HEK293 (cell line): ENCODE measurements at regions not wholly inside any gene's neighbourhood (a gene's known extent, or its start where the extent isn't known, plus 50 kb on each side); places are given as distances from the start of the nearest gene placed in this dataset.

ENCODE experiments used
- CTCF ChIA-PET: fragments of 350-600 bp; formaldehyde crosslinking; extraction: SDS; loops from one replicate; lab custom pipeline; 2021; ENCODE audit warnings: antibody characterized with exemption; lab: Yijun Ruan, JAX
- POLR2A ChIA-PET: fragments of 300-600 bp; formaldehyde crosslinking; extraction: SDS; loops from one replicate; lab custom pipeline; 2020; ENCODE audit warnings: antibody characterized with exemption, inconsistent platforms; lab: Yijun Ruan, JAX
- H3K27ac ChIP-seq: fragments of 200-500 bp; sonication (Bioruptor generic); 2 replicates; pipeline ENCODE4 v1.5.1; 2014; ENCODE audit warnings: low read depth, low read length, control low read depth, inconsistent platforms; ENCODE audit errors: extremely low read depth
- H3K36me3 ChIP-seq, 2 experiments: fragments of 200-500 bp in 1 of 2; sonication (Bioruptor generic) in 1 of 2; 1 replicate in 1 of 2; 2 replicates in 1 of 2; pipeline ENCODE4 v1.5.1; 2014 to 2017; ENCODE audit warnings: inconsistent platforms in 2 of 2, low read length in 2 of 2; ENCODE audit not compliant: control insufficient read depth in 2 of 2, insufficient read depth in 1 of 2
- H3K4me1 ChIP-seq: fragments of 200-500 bp; sonication (Bioruptor generic); 2 replicates; pipeline ENCODE4 v1.5.1; 2014; ENCODE audit warnings: mild to moderate bottlenecking, low read length, inconsistent platforms; ENCODE audit not compliant: control insufficient read depth, insufficient read depth
- H3K4me3 ChIP-seq: 2 replicates; pipeline ENCODE4 v1.5.1; 2011; ENCODE audit warnings: low read depth, mild to moderate bottlenecking, control low read depth, low read length, moderate library complexity
- H3K9me3 ChIP-seq: fragments of 200-500 bp; sonication (Bioruptor generic); 2 replicates; pipeline ENCODE4 v1.5.1; 2014; ENCODE audit warnings: low read depth, low read length, inconsistent platforms; ENCODE audit not compliant: control insufficient read depth, insufficient read depth
- BCL11A ChIP-seq: fragments of 450-650 bp; formaldehyde crosslinking; IDR thresholded peaks from 2 replicates; pipeline ENCODE4 v1.5.1; 2016; ENCODE audit warnings: low read depth, missing biosample characterization, missing genetic modification characterization
- GLI2 ChIP-seq: fragments of 450-650 bp; formaldehyde crosslinking; IDR thresholded peaks from 2 replicates; pipeline ENCODE4; 2017; ENCODE audit warnings: missing biosample characterization, missing genetic modification characterization, low read depth, borderline replicate concordance
- GLI4 ChIP-seq: fragments of 450-650 bp; formaldehyde crosslinking; IDR thresholded peaks from 2 replicates; pipeline ENCODE4 v1.5.1; 2016; ENCODE audit warnings: missing biosample characterization, missing genetic modification characterization
- HOXD13 ChIP-seq: sonication (generic); formaldehyde crosslinking; IDR thresholded peaks from 2 replicates; pipeline ENCODE4 v1.8.0; 2022; ENCODE audit warnings: missing genetic modification reagents, borderline replicate concordance
- KLF9 ChIP-seq: fragments of 450-650 bp; formaldehyde crosslinking; IDR thresholded peaks from 2 replicates; pipeline ENCODE4 v1.5.1; 2016; ENCODE audit warnings: missing biosample characterization, missing genetic modification characterization, low read depth
- RBAK ChIP-seq: fragments of 450-650 bp; formaldehyde crosslinking; IDR thresholded peaks from 2 replicates; pipeline ENCODE4 v1.5.1; 2016; ENCODE audit warnings: missing biosample characterization, missing genetic modification characterization
- ZBTB1 ChIP-seq: fragments of 450-650 bp; formaldehyde crosslinking; IDR thresholded peaks from 2 replicates; pipeline ENCODE4 v1.5.1; 2016; ENCODE audit warnings: missing biosample characterization, missing genetic modification characterization
- ZBTB20 ChIP-seq: fragments of 450-650 bp; formaldehyde crosslinking; IDR thresholded peaks from 2 replicates; pipeline ENCODE4 v1.5.1; 2016; ENCODE audit warnings: missing biosample characterization, missing genetic modification characterization
- ZIC2 ChIP-seq: fragments of 450-650 bp; formaldehyde crosslinking; IDR thresholded peaks from 2 replicates; pipeline ENCODE4 v1.5.1; 2016; ENCODE audit warnings: missing biosample characterization, missing genetic modification characterization
- ZNF155 ChIP-seq: fragments of 450-650 bp; formaldehyde crosslinking; IDR thresholded peaks from 2 replicates; pipeline ENCODE4 v1.5.1; 2016; ENCODE audit warnings: missing biosample characterization, missing genetic modification characterization
- ZNF169 ChIP-seq: fragments of 450-650 bp; formaldehyde crosslinking; IDR thresholded peaks from 2 replicates; pipeline ENCODE4 v1.5.1; 2016; ENCODE audit warnings: missing biosample characterization, missing genetic modification characterization
- ZNF433 ChIP-seq: fragments of 450-650 bp; formaldehyde crosslinking; IDR thresholded peaks from 2 replicates; pipeline ENCODE4 v1.5.1; 2016; ENCODE audit warnings: missing biosample characterization, missing genetic modification characterization, low read depth
- ZNF48 ChIP-seq: fragments of 450-650 bp; formaldehyde crosslinking; IDR thresholded peaks from 2 replicates; pipeline ENCODE4 v1.5.1; 2016; ENCODE audit warnings: missing biosample characterization, missing genetic modification characterization
- ZNF510 ChIP-seq: fragments of 450-650 bp; formaldehyde crosslinking; IDR thresholded peaks from 2 replicates; pipeline ENCODE4 v1.5.1; 2018; ENCODE audit warnings: mild to moderate bottlenecking, missing genetic modification characterization, missing biosample characterization; ENCODE audit not compliant: insufficient replicate concordance
- ZNF530 ChIP-seq: fragments of 450-650 bp; formaldehyde crosslinking; IDR thresholded peaks from 2 replicates; pipeline ENCODE4 v1.5.1; 2016; ENCODE audit warnings: low read depth, missing biosample characterization, missing genetic modification characterization
- ZNF544 ChIP-seq: fragments of 450-650 bp; formaldehyde crosslinking; IDR thresholded peaks from 2 replicates; pipeline ENCODE4 v1.5.0; 2017; ENCODE audit warnings: missing biosample characterization, missing genetic modification characterization
- ZNF555 ChIP-seq: fragments of 450-650 bp; formaldehyde crosslinking; conservative IDR thresholded peaks from 2 replicates; pipeline ENCODE4 v1.5.1; 2017; ENCODE audit warnings: missing biosample characterization, mild to moderate bottlenecking, missing genetic modification characterization, inconsistent platforms
- ZNF558 ChIP-seq: fragments of 450-650 bp; formaldehyde crosslinking; IDR thresholded peaks from 2 replicates; pipeline ENCODE4 v1.5.1; 2016; ENCODE audit warnings: missing biosample characterization, missing genetic modification characterization
- ZNF664 ChIP-seq: fragments of 450-650 bp; formaldehyde crosslinking; IDR thresholded peaks from 2 replicates; pipeline ENCODE4 v1.5.1; 2016; ENCODE audit warnings: missing biosample characterization, missing genetic modification characterization
- ZNF701 ChIP-seq: fragments of 450-650 bp; formaldehyde crosslinking; IDR thresholded peaks from 2 replicates; pipeline ENCODE4 v1.5.1; 2016; ENCODE audit warnings: missing biosample characterization, missing genetic modification characterization
- TF ChIP-seq, protein P1 (sequence below): fragments of 450-650 bp; formaldehyde crosslinking; IDR thresholded peaks from 2 replicates; pipeline ENCODE4 v1.5.1; 2016; ENCODE audit warnings: missing biosample characterization, missing genetic modification characterization
- TF ChIP-seq, protein P2 (sequence below): fragments of 450-650 bp; formaldehyde crosslinking; IDR thresholded peaks from 2 replicates; pipeline ENCODE4 v1.5.1; 2016; ENCODE audit warnings: missing biosample characterization, missing genetic modification characterization
- TF ChIP-seq, protein P3 (sequence below): fragments of 450-650 bp; formaldehyde crosslinking; IDR thresholded peaks from 2 replicates; pipeline ENCODE4 v1.5.1; 2016; ENCODE audit warnings: missing biosample characterization, missing genetic modification characterization
- TF ChIP-seq, protein P4 (sequence below): fragments of 450-650 bp; formaldehyde crosslinking; IDR thresholded peaks from 2 replicates; pipeline ENCODE4 v1.5.1; 2016; ENCODE audit warnings: missing biosample characterization, missing genetic modification characterization, borderline replicate concordance
- TF ChIP-seq, protein P5 (sequence below): fragments of 450-650 bp; formaldehyde crosslinking; optimal IDR thresholded peaks from 2 replicates; pipeline ENCODE3; 2016; ENCODE audit warnings: missing biosample characterization, mild to moderate bottlenecking, missing genetic modification characterization

DNA sequence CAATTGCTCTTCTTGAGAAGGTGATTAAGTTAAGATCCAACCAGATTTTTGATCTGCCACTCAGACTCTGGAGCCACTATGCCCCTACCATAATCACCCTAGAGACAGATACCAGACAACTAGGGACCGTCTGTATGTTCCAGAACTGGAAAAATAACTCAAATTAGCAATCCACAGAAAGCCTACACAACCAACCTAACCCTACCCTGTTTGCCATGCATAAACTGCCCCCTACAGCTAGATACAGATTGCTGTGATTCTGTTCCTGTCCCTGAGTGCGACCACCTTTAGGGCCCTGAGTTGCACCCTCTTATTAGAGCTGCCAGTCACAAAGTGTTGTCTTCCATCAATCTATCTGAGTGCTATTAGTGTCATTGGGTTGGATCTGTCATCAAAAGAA, 929.8 kb upstream of the SLITRK1 start:
- POLR2A ChIA-PET, result no interaction called here
- CTCF ChIA-PET, result no interaction called here
- H3K4me3 ChIP-seq, result no peak overlapping the region
- H3K36me3 ChIP-seq, result no peaks in the 10 kb centered on the region
- TF ChIP-seq ZNF433 (tag by site-specific recombination) (no peak), ZNF701 (tag by site-specific recombination) (no peak), ZNF530 (tag by site-specific recombination) (no peak)
- no peaks in the 10 kb centered on the region for H3K9me3 ChIP-seq
- no peaks in the 10 kb centered on the region for H3K4me1 ChIP-seq
- no peak overlapping the region for H3K27ac ChIP-seq

DNA sequence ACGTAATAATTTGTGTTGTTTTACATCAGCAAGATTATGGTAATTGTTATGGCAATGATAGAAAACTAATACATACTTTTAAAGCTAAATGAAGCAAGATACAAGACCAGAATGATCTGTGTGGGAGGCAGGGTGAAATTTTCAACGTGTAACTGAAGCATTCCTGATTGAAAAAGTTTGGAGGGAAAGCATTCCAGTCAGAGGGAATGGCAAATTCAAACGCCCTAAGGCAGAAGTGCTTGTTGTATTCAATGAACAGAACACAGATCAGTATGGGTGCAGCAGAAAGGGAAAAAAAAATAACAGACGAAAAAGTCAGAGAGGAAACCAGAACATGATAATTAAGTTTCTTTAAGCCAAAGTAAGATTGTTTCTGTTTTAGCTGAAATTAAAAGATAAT, 928.5 kb upstream of the SLITRK1 start:
- TF ChIP-seq BCL11A (tag by site-specific recombination) (no peak), RBAK (no peak), ZNF169 (tag by site-specific recombination) (no peak), ZNF155 (no peak), ZNF558 (no peak), KLF9 (no peak), ZBTB20 (tag by site-specific recombination) (no peak), GLI2 (no peak), GLI4 (tag by site-specific recombination) (no peak), ZNF664 (no peak)
- TF ChIP-seq, protein P1, sequence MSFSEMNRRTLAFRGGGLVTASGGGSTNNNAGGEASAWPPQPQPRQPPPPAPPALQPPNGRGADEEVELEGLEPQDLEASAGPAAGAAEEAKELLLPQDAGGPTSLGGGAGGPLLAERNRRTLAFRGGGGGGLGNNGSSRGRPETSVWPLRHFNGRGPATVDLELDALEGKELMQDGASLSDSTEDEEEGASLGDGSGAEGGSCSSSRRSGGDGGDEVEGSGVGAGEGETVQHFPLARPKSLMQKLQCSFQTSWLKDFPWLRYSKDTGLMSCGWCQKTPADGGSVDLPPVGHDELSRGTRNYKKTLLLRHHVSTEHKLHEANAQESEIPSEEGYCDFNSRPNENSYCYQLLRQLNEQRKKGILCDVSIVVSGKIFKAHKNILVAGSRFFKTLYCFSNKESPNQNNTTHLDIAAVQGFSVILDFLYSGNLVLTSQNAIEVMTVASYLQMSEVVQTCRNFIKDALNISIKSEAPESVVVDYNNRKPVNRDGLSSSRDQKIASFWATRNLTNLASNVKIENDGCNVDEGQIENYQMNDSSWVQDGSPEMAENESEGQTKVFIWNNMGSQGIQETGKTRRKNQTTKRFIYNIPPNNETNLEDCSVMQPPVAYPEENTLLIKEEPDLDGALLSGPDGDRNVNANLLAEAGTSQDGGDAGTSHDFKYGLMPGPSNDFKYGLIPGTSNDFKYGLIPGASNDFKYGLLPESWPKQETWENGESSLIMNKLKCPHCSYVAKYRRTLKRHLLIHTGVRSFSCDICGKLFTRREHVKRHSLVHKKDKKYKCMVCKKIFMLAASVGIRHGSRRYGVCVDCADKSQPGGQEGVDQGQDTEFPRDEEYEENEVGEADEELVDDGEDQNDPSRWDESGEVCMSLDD (tag by site-specific recombination), result no peak
- TF ChIP-seq, protein P2, sequence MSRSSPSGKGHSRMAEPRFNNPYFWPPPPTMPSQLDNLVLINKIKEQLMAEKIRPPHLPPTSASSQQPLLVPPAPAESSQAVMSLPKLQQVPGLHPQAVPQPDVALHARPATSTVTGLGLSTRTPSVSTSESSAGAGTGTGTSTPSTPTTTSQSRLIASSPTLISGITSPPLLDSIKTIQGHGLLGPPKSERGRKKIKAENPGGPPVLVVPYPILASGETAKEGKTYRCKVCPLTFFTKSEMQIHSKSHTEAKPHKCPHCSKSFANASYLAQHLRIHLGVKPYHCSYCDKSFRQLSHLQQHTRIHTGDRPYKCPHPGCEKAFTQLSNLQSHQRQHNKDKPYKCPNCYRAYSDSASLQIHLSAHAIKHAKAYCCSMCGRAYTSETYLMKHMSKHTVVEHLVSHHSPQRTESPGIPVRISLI (tag by site-specific recombination), result no peak
- TF ChIP-seq, protein P3, sequence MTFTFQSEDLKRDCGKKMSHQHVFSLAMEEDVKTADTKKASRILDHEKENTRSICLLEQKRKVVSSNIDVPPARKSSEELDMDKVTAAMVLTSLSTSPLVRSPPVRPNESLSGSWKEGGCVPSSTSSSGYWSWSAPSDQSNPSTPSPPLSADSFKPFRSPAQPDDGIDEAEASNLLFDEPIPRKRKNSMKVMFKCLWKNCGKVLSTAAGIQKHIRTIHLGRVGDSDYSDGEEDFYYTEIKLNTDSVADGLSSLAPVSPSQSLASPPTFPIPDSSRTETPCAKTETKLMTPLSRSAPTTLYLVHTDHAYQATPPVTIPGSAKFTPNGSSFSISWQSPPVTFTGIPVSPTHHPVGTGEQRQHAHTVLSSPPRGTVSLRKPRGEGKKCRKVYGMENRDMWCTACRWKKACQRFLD (tag by site-specific recombination), result no peak
- H3K4me3 ChIP-seq, result no peak overlapping the region
- H3K4me1 ChIP-seq, result no peaks in the 10 kb centered on the region
- ChIA-PET CTCF (interaction anchor here (0.6 kb wide), 1 partner anchor 14 kb away, joined by 6 read pairs; no protein-coding TSS in a partner anchor), POLR2A (no interaction called here)
- no peaks in the 10 kb centered on the region for H3K9me3 ChIP-seq
- no peaks in the 10 kb centered on the region for H3K36me3 ChIP-seq
- H3K27ac ChIP-seq, result no peak overlapping the region

DNA sequence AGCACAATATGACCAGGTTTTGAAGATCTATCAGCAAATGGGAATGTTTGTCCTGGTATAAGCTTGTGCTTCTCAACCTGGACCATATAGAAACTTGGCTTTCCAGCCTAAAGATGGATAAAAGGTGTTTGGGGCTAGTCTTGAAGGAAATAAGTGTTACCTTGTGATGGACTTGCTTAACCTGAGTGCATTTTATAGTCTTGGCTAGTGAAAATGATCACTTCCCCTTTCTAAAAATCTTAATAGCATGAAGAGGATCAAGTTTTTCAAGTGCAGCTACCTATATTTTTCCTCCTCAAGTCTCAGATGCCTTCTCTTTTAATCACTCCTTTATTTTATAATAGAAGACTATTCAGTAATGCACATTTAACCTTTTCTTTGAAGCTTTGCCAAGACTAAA, 919.8 kb upstream of the SLITRK1 start:
- Histone ChIP-seq H3K36me3 (no peaks in the 10 kb centered on the region), H3K4me3 (no peak overlapping the region), H3K27ac (no peak overlapping the region), H3K9me3 (no peaks in the 10 kb centered on the region), H3K4me1 (no peaks in the 10 kb centered on the region)
- POLR2A ChIA-PET, result no interaction called here
- CTCF ChIA-PET, result interaction anchor here (0.7 kb wide), 1 partner anchor 1533 kb away, joined by 3 read pairs; no protein-coding TSS in a partner anchor
- TF ChIP-seq ZIC2 (no peak), HOXD13 (CRISPR knock-in tag) (no peak), ZNF555 (tag by site-specific recombination) (no peak), ZNF48 (tag by site-specific recombination) (no peak), ZBTB1 (tag by site-specific recombination) (no peak), ZNF544 (no peak), ZNF510 (no peak)
- TF ChIP-seq, protein P4, sequence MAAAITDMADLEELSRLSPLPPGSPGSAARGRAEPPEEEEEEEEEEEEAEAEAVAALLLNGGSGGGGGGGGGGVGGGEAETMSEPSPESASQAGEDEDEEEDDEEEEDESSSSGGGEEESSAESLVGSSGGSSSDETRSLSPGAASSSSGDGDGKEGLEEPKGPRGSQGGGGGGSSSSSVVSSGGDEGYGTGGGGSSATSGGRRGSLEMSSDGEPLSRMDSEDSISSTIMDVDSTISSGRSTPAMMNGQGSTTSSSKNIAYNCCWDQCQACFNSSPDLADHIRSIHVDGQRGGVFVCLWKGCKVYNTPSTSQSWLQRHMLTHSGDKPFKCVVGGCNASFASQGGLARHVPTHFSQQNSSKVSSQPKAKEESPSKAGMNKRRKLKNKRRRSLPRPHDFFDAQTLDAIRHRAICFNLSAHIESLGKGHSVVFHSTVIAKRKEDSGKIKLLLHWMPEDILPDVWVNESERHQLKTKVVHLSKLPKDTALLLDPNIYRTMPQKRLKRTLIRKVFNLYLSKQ (tag by site-specific recombination), result no peak
- TF ChIP-seq, protein P5, sequence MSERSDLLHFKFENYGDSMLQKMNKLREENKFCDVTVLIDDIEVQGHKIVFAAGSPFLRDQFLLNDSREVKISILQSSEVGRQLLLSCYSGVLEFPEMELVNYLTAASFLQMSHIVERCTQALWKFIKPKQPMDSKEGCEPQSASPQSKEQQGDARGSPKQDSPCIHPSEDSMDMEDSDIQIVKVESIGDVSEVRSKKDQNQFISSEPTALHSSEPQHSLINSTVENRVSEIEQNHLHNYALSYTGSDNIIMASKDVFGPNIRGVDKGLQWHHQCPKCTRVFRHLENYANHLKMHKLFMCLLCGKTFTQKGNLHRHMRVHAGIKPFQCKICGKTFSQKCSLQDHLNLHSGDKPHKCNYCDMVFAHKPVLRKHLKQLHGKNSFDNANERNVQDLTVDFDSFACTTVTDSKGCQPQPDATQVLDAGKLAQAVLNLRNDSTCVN (tag by site-specific recombination), result no peak
